Breast epithelium (tissue), 3 donors: ENCODE measurements at regions not wholly inside any gene's neighbourhood (a gene's known extent, or its start where the extent isn't known, plus 50 kb on each side); places are given as distances from the start of the nearest gene placed in this dataset.

Source experiments
- CTCF ChIP-seq, 3 donors: fragments of 450-650 bp; IDR thresholded peaks; one replicate each; pipeline ENCODE4 v1.5.1; 2016 to 2017; ENCODE audit warnings: antibody characterized with exemption in 3 of 3, mild to moderate bottlenecking in 3 of 3, moderate library complexity in 3 of 3
- POLR2A ChIP-seq: fragments of 450-650 bp; IDR thresholded peaks from one replicate; pipeline ENCODE4 v1.6.1; 2016; ENCODE audit warnings: antibody characterized with exemption, mild to moderate bottlenecking, moderate library complexity

DNA sequence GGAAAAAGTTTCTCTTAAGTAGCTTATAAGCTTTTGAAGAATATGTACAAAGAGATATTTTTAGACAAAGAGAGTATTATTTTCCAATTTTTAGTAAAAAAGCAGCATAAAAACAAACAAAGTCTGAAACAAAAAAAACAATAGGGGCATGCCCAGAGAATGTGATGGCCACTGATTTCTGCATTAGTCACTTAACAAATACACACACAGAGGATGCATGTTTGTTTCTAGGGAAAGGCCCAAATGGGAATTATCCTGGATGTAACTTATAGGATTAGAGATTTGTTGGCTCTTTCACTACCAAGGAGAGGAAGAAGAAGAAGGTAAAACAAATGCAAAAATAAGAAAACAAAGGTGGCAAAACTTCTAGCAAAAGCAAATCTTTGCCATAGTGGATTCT lies 95.9 kb upstream of the SCOC start:
- TF ChIP-seq POLR2A (no peak), CTCF (IDR thresholded peaks at IDR 0.05) (no peak)
